ENCODE measurements at regions not wholly inside any gene's neighbourhood (a gene's known extent, or its start where the extent isn't known, plus 50 kb on each side); places are given as distances from the start of the nearest gene placed in this dataset.
A peak's percentile ranks its signal among the peaks of the same experiment; 100 is the strongest.

- Histone ChIP-seq H3K27me3 (no peaks in the 10 kb centered on the region), H3K36me3 (no peaks in the 10 kb centered on the region), H3K4me1 (no peaks in the 10 kb centered on the region), H3K27ac (no peak overlapping the region), H3K9me3 (no peaks in the 10 kb centered on the region), H3K4me3 (no peak overlapping the region)
- intact Hi-C loops (cut with DNase I), result no loop called here
- TF ChIP-seq, protein P1, sequence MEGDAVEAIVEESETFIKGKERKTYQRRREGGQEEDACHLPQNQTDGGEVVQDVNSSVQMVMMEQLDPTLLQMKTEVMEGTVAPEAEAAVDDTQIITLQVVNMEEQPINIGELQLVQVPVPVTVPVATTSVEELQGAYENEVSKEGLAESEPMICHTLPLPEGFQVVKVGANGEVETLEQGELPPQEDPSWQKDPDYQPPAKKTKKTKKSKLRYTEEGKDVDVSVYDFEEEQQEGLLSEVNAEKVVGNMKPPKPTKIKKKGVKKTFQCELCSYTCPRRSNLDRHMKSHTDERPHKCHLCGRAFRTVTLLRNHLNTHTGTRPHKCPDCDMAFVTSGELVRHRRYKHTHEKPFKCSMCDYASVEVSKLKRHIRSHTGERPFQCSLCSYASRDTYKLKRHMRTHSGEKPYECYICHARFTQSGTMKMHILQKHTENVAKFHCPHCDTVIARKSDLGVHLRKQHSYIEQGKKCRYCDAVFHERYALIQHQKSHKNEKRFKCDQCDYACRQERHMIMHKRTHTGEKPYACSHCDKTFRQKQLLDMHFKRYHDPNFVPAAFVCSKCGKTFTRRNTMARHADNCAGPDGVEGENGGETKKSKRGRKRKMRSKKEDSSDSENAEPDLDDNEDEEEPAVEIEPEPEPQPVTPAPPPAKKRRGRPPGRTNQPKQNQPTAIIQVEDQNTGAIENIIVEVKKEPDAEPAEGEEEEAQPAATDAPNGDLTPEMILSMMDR (IDR thresholded peaks at IDR 0.05), result no peak
- no peak for TF ChIP-seq POLR2AphosphoS5 (IDR thresholded peaks at IDR 0.05; ENCODE audit: insufficient read depth in 1 of 2, low read depth in 1 of 2)
- no peak for DNase-seq (ENCODE audit: extremely low spot score in 2 of 2)
These were observed 194.0 kb downstream of the MBD2 start for GRCh38 chr18:54030434-54030833.

- peak in 1 of 2 donors; percentile 42 for TF ChIP-seq POLR2AphosphoS5 (IDR thresholded peaks at IDR 0.05; ENCODE audit: insufficient read depth in 1 of 2, low read depth in 1 of 2)
- TF ChIP-seq, protein P1 (IDR thresholded peaks at IDR 0.05), result no peak
- no peak for TF ChIP-seq POLR2A (IDR thresholded peaks at IDR 0.05)
- DNase-seq (ENCODE audit: extremely low spot score in 2 of 2), result no peak
- Histone ChIP-seq H3K36me3 (no peaks in the 10 kb centered on the region), H3K4me3 (no peak overlapping the region), H3K4me1 (no peaks in the 10 kb centered on the region), H3K27me3 (no peaks in the 10 kb centered on the region), H3K27ac (no peak overlapping the region), H3K9me3 (no peaks in the 10 kb centered on the region)
- intact Hi-C loops (cut with DNase I), result no loop called here
These were observed 201.0 kb downstream of the MBD2 start for GRCh38 chr18:54023471-54023870.

- TF ChIP-seq POLR2A (IDR thresholded peaks at IDR 0.05), result no peak
- TF ChIP-seq POLR2AphosphoS5 (IDR thresholded peaks at IDR 0.05; ENCODE audit: insufficient read depth in 1 of 2, low read depth in 1 of 2), result no peak
- TF ChIP-seq, protein P1 (IDR thresholded peaks at IDR 0.05), result no peak
- Histone ChIP-seq H3K27ac (no peak overlapping the region), H3K36me3 (no peaks in the 10 kb centered on the region), H3K9me3 (no peaks in the 10 kb centered on the region), H3K4me3 (no peak overlapping the region), H3K4me1 (no peaks in the 10 kb centered on the region), H3K27me3 (no peaks in the 10 kb centered on the region)
- DNase-seq (ENCODE audit: extremely low spot score in 2 of 2), result no peak
- intact Hi-C loops (cut with DNase I), result no loop called here
These were observed 203.5 kb downstream of the MBD2 start for GRCh38 chr18:54020966-54021365.

GRCh38 chr18:54020156-54020745, 204.2 kb downstream of the MBD2 start:
- H3K9me3 ChIP-seq, result no peaks in the 10 kb centered on the region

GRCh38 chr18:54019641-54020040, 204.8 kb downstream of the MBD2 start:
- Histone ChIP-seq H3K4me1 (no peaks in the 10 kb centered on the region), H3K27ac (no peak overlapping the region), H3K4me3 (no peak overlapping the region), H3K9me3 (no peaks in the 10 kb centered on the region), H3K27me3 (no peaks in the 10 kb centered on the region), H3K36me3 (no peaks in the 10 kb centered on the region)
- intact Hi-C loops (cut with DNase I), result no loop called here
- no peak for DNase-seq (ENCODE audit: extremely low spot score in 2 of 2)
- TF ChIP-seq, protein P1 (IDR thresholded peaks at IDR 0.05), result no peak
- TF ChIP-seq POLR2A (IDR thresholded peaks at IDR 0.05), result no peak
- TF ChIP-seq POLR2AphosphoS5 (IDR thresholded peaks at IDR 0.05; ENCODE audit: insufficient read depth in 1 of 2, low read depth in 1 of 2), result no peak

More at GRCh38 chr18:54020156-54020745, 204.2 kb downstream of the MBD2 start:
- Histone ChIP-seq H3K4me1 (no peaks in the 10 kb centered on the region), H3K4me3 (no peak overlapping the region), H3K36me3 (no peaks in the 10 kb centered on the region), H3K27ac (no peak overlapping the region), H3K27me3 (no peaks in the 10 kb centered on the region)
- TF ChIP-seq POLR2AphosphoS5 (IDR thresholded peaks at IDR 0.05; ENCODE audit: insufficient read depth in 1 of 2, low read depth in 1 of 2), result no peak
- TF ChIP-seq, protein P1 (IDR thresholded peaks at IDR 0.05), result no peak
- DNase-seq (ENCODE audit: extremely low spot score in 2 of 2), result no peak
- intact Hi-C loops (cut with DNase I), result no loop called here
